Muscle of arm (tissue), 1 donor: ENCODE measurements at regions not wholly inside any gene's neighbourhood (a gene's known extent, or its start where the extent isn't known, plus 50 kb on each side); places are given as distances from the start of the nearest gene placed in this dataset.

Experiments
- DNase-seq: peaks from one replicate; pipeline ENCODE4 v3.0.0-alpha.2; 2013

- no peak for DNase-seq
Observed at GRCh38 chr10:61188101-61188500, 244.1 kb upstream of the RHOBTB1 start.

- DNase-seq, result no peak
Observed at GRCh38 chr10:61187601-61188000, 243.6 kb upstream of the RHOBTB1 start.

- DNase-seq, result no peak
Observed at GRCh38 chr10:61186408-61186807, 242.4 kb upstream of the RHOBTB1 start.

- no peak for DNase-seq
Observed at GRCh38 chr10:61184429-61184828, 240.4 kb upstream of the RHOBTB1 start.

DNA sequence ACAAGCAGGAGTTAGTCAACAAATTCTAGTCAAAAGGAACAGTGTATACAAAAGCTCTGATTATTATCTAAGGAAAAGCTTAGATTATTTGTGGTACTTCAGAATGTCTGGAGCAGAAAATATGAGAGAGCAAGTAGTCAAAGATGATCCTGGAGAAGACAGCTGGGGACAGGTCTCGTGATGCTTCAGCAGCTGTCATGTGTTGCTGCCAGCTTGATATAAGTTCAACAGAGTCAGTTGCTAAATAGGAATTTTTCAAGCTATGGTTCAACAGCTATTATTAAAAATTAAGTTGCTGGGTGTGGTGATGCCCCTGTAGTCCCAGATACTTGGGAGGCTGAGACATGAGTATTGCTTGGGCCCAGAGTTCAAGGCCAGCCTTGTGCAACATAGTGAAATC, 240.0 kb upstream of the RHOBTB1 start:
- no peak for DNase-seq

DNA sequence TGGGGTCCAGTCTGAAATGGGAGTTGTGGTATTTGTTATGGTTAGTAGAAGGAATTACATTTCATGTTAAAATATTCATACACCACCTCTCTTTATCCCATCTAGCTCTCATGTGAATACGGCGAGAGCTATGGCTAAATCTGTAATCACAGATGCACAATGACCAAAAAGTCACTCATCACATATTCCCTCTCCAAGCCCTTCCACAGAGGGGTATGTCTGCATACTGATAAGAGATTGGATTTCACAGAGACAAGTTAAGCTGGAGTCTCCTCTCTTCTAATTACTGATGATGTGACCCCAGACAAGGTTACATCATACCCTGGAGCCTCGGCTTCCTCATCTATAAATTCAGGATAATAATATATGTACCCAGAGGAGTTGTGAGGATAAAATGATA, 237.8 kb upstream of the RHOBTB1 start:
- no peak for DNase-seq

GRCh38 chr10:61179771-61180170, 235.8 kb upstream of the RHOBTB1 start:
- DNase-seq, result no peak

- DNase-seq, result no peak
Observed at GRCh38 chr10:61176424-61176823, 232.4 kb upstream of the RHOBTB1 start.

- DNase-seq, result peak; percentile 82
Observed at GRCh38 chr10:61175316-61175715, 231.3 kb upstream of the RHOBTB1 start.

DNA sequence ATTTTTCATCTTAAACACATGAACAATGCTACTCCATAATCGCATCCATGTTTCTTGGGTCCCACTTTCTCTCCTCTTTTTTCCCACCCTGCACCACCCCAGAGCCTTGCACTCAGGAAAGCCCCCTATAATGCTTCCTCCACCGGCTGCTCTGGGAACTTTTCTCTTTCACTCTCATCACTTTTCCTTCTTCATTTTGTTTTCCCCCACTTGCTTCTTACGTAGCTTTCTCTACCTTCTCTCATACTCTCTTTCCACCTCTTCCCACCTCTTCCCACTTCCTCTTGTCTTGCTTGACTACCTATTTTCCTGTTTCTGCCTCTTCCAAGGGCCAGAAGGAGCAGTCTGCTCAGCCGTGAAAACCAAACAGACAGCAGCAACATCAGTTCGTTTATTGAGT, 229.5 kb upstream of the RHOBTB1 start:
- DNase-seq, result no peak

- DNase-seq, result no peak
Observed at GRCh38 chr10:61172182-61172926, 228.4 kb upstream of the RHOBTB1 start.

GRCh38 chr10:61170594-61170993, 226.6 kb upstream of the RHOBTB1 start:
- DNase-seq, result no peak

GRCh38 chr10:61169294-61169693, 225.3 kb upstream of the RHOBTB1 start:
- no peak for DNase-seq

- no peak for DNase-seq
Observed at GRCh38 chr10:61166489-61166888, 222.5 kb upstream of the RHOBTB1 start.

DNA sequence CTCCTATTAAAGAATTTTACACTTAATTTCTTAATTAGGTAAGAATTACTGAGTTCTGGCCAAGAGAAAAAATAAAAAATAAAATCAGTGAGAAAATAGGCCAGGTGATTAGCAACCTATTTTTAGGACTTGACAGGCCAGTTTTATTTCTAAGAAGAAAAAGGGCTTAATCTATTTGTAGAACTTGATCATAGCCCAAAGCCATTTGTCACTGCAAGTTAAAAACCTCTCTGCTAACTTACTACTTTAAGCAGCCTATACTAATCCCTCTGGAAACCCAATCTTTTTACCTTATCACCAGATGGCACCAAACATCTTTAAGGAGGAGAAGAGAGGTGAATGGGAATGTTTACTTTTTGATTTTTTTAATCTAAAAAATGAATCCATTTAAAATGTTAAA, 222.1 kb upstream of the RHOBTB1 start:
- DNase-seq, result no peak

DNA sequence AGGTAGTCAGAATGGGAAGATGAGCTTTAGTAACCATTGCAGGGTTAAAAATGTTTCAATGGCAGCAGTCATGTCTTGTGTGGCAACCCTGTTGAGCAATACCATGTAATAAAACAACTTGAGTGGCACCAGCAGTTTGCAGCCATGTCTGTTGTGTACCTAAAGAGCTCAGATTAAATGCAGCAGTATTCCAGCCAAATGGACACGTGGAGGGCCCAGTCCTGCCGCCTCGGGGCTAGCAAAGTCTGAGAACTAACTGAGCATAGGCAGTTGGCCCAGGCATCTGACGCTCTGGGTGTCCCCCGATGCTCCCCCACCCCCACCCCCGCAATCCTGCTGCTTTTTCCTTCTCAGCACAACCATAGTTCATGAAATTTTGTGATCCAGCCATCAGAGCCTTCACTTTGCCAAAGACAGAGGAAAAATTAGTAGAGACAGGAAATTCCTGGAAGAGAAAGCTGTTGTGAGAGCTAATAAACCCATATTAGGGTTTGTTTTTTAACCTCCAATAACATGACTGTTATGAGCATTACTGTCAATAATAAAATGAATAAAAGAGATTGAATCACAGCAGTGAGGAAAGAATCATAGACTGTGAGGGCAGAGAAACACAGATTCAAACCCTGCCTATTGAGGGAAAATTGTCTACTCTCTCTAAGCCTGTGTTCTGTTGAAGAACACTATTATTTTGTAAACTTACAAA, 220.6 kb upstream of the RHOBTB1 start:
- peak; percentile 41 for DNase-seq

- DNase-seq, result no peak
Observed at GRCh38 chr10:61163403-61163802, 219.4 kb upstream of the RHOBTB1 start.

GRCh38 chr10:61160253-61160652, 216.3 kb upstream of the RHOBTB1 start:
- DNase-seq, result no peak

DNA sequence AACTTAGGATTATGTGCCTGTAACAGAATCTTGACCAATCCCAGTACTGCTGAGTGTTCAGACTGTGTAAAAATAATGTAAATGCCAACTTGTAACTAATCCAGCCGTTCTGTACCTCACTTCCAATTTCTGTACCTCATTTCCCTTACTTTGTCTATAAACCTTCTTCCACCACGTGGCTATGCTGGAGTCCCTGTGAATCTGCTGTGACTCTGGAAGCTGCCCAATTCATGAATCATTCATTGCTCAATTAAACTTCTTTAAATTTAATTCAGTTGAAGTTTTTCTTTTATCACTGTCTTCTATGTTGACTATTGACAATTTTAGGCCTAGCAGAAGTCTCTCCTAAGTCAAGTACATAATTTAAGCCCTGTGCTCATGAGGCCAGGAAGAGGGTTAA, 215.3 kb upstream of the RHOBTB1 start:
- no peak for DNase-seq

DNA sequence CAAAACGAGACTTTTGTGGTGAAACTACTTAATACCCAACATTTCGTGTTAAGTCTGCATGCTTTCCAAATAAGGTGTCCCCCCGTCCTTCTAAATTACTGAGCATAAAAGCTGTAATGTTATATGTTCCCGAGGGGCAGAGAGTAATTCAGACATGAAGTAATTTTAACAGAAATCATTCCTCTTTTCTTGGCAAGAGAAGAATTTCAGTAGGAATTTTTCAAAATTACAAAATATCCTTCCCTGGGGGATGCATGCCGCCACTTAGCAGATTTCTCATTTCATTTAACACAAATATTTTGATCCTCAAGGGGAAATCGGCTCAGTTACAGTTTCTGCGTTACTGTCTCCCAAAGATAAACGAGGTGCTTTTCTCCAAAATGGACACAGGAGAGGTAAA, 213.2 kb upstream of the RHOBTB1 start:
- DNase-seq, result no peak

DNA sequence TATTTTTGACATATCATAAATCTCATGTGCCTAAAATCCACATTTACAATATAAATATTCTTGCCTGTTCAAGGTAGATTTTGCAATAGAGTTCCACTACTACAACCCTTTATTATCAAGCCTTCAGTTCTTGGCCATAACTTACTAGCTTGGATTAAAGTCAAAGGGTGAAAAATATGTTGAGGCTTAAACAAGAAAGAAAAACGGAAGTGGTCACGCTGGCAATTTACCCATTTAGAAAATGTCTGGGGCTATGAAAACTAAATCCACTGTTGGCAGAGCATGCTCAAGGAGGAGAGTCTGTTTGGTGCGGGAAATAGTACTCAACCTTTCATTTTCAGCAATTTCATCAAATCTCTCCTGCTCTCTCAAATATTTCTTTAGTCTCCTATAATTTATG, 209.8 kb upstream of the RHOBTB1 start:
- no peak for DNase-seq

GRCh38 chr10:61151059-61151458, 207.1 kb upstream of the RHOBTB1 start:
- no peak for DNase-seq

DNA sequence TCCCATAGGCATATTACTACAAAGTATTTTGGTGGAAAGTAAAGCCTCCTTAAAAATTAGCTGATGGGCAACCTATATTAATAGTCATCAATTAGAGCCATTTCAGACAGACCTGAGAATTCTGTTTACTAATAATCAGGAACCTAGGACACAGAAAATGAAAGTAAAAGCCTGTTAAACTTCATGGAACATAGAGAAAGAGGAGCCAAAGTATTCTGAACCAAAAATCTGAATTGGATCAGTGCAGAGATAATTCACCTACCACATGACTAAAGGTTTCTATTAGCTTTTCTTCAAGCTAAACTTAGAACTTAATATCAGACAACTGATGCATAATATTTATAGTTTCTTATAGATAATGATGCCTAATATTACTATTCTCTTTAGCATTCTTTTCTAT, 204.5 kb upstream of the RHOBTB1 start:
- no peak for DNase-seq

DNA sequence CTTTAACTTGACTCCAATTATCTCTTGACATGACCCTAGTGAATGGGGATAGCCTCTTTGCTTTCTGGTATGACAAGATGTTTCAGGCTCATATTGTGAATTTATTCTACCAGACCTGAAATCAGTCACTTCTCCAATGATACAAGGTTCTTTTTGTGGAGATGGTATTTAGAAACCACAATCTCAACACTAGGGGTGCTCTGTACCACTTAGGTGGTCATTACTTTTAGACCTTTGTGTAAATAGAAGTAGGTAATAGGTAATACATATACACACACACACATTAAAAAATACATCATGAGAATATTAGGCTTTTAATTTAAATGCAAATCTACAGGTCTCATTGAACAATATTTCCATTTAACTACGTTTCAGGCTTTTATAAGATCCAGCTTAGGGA, 199.0 kb upstream of the RHOBTB1 start:
- no peak for DNase-seq
